GM12878 (cell line): ENCODE measurements at regions not wholly inside any gene's neighbourhood (a gene's known extent, or its start where the extent isn't known, plus 50 kb on each side); places are given as distances from the start of the nearest gene placed in this dataset.
"Not testable (repeated sequence)": the region's sequence is repeated elsewhere in the genome, so short reads cannot be mapped to it uniquely, and the experiment has no call there.

Experiments used
- ATAC-seq: fragments of 200-7000 bp; cut with Tn5 transposase; 3 replicates; pipeline ENCODE4 v1.9.1; 2020; ENCODE audit warnings: mild to moderate bottlenecking, moderate library complexity
- BruUV-seq: library from RNA; stranded (reverse); fragments of 400-500 nt; replicated peaks from 2 replicates; lab custom pipeline; 2021; lab: Mats Ljungman, UMichigan
- CTCF ChIA-PET: fragments of 300-600 bp; sonication (Branson Sonifier 250); formaldehyde crosslinking; extraction: SDS; loops from one replicate; lab custom pipeline; 2021; ENCODE audit warnings: inconsistent platforms; lab: Yijun Ruan, JAX
- POLR2A ChIA-PET: fragments of 350-600 bp; formaldehyde crosslinking; extraction: SDS; loops from one replicate; lab custom pipeline; 2021; ENCODE audit warnings: inconsistent platforms; lab: Charles Lee
- RAD21 ChIA-PET: fragments of 300-600 bp; sonication (Branson Sonifier 250); formaldehyde crosslinking; loops from one replicate; lab custom pipeline; 2023; ENCODE audit warnings: antibody characterized with exemption; ENCODE audit not compliant: unreplicated experiment; lab: Charles Lee
- SMC1A ChIA-PET: fragments of 300-600 bp; sonication (Branson Sonifier 250); formaldehyde crosslinking; loops from one replicate; lab custom pipeline; 2023; ENCODE audit not compliant: unreplicated experiment, uncharacterized antibody; lab: Charles Lee
- DNase-seq: peaks from one replicate; pipeline ENCODE4 v3.0.0-alpha.2; 2011; ENCODE audit warnings: low read depth, low spot score
- FAIRE-seq: peaks from 3 replicates; lab custom pipeline; 2011; peaks lifted over from hg19 to GRCh38; lab: Jason Lieb, UNC
- H2AFZ ChIP-seq: 2 replicates; pipeline ENCODE4 v1.6.0; 2011; ENCODE audit warnings: low read depth, low read length, control low read depth; ENCODE audit not compliant: control insufficient read depth
- H3K27ac ChIP-seq: 2 replicates; pipeline ENCODE4 v1.5.1; 2011; ENCODE audit warnings: control low read depth; ENCODE audit not compliant: control insufficient read depth, insufficient read depth
- H3K27me3 ChIP-seq, 2 experiments: replicated peaks in 1 of 2; 2 replicates each; pipeline versions ENCODE4 v1.6.0 to v1.6.1; 2011; ENCODE audit warnings: low read length in 1 of 2; ENCODE audit not compliant: control insufficient read depth in 2 of 2, insufficient read depth in 2 of 2
- H3K36me3 ChIP-seq, 2 experiments: 2 replicates each; pipeline ENCODE4 v1.5.1; 2011; ENCODE audit warnings: low read length in 1 of 2; ENCODE audit not compliant: control insufficient read depth in 2 of 2, insufficient read depth in 2 of 2
- H3K4me1 ChIP-seq: 2 replicates; pipeline ENCODE4 v1.6.1; 2011; ENCODE audit warnings: mild to moderate bottlenecking, low read length, moderate library complexity, mixed read lengths; ENCODE audit not compliant: control insufficient read depth, insufficient read depth
- H3K4me2 ChIP-seq: 2 replicates; pipeline ENCODE4 v1.6.0; 2011; ENCODE audit warnings: control low read depth; ENCODE audit not compliant: control insufficient read depth, insufficient read depth
- H3K4me3 ChIP-seq: fragments of 200-600 bp; sonication (generic); 2 replicates; pipeline ENCODE4 v1.5.1; 2016
- H3K79me2 ChIP-seq: 2 replicates; pipeline ENCODE4 v1.6.0; 2011; ENCODE audit warnings: low read length; ENCODE audit not compliant: control insufficient read depth, insufficient read depth
- H3K9ac ChIP-seq: 2 replicates; pipeline ENCODE4 v1.8.0; 2011; ENCODE audit warnings: low read length, control low read depth, mixed read lengths; ENCODE audit not compliant: control insufficient read depth, insufficient read depth
- H3K9me3 ChIP-seq: replicated peaks from 3 replicates; pipeline ENCODE4 v1.5.1; 2011; ENCODE audit warnings: mild to moderate bottlenecking, low read length; ENCODE audit not compliant: control insufficient read depth, insufficient read depth
- H4K20me1 ChIP-seq: 2 replicates; pipeline ENCODE4 v1.6.0; 2011; ENCODE audit not compliant: control insufficient read depth, insufficient read depth
- BCLAF1 ChIP-seq: fragments of 450-650 bp; IDR thresholded peaks from 2 replicates; pipeline ENCODE4 v1.6.1; 2017; ENCODE audit warnings: antibody characterized with exemption, mild to moderate bottlenecking, moderate library complexity
- BHLHE40 ChIP-seq, 2 experiments: fragments of 450-650 bp in 1 of 2; IDR thresholded peaks; 2 replicates each; pipeline ENCODE4 v1.6.1; 2011 to 2017; ENCODE audit warnings: low read depth in 2 of 2, borderline replicate concordance in 1 of 2, improper control_type of control experiment in 1 of 2, low read length in 1 of 2, mild to moderate bottlenecking in 1 of 2
- BMI1 ChIP-seq: fragments of 450-650 bp; IDR thresholded peaks from 2 replicates; pipeline ENCODE4 v1.6.1; 2016; ENCODE audit warnings: mild to moderate bottlenecking, moderate library complexity, borderline replicate concordance
- CBFB ChIP-seq: IDR thresholded peaks from 2 replicates; pipeline ENCODE4 v1.6.1; 2016; ENCODE audit warnings: antibody characterized with exemption, low read depth
- KAT2A ChIP-seq: conservative IDR thresholded peaks from 2 replicates; pipeline ENCODE4 v1.6.1; 2011; ENCODE audit warnings: low read depth, low read length; ENCODE audit not compliant: control insufficient read depth
- MLLT1 ChIP-seq: fragments of 450-650 bp; IDR thresholded peaks from 2 replicates; pipeline ENCODE4 v1.6.1; 2016; ENCODE audit warnings: mild to moderate bottlenecking
- MYB ChIP-seq: fragments of 150-350 bp; IDR thresholded peaks from 2 replicates; pipeline ENCODE4 v1.6.1; 2014; ENCODE audit warnings: mild to moderate bottlenecking, low read depth, low read length, borderline replicate concordance
- NBN ChIP-seq: fragments of 450-650 bp; IDR thresholded peaks from 2 replicates; pipeline ENCODE4 v1.6.1; 2016
- PAX5 ChIP-seq: IDR thresholded peaks from 2 replicates; pipeline ENCODE4 v1.6.1; 2011; ENCODE audit warnings: low read depth, low read length, borderline replicate concordance
- PML ChIP-seq: IDR thresholded peaks from 2 replicates; pipeline ENCODE4 v1.6.1; 2012; ENCODE audit warnings: low read length, inconsistent platforms
- POLR2AphosphoS2 ChIP-seq: IDR thresholded peaks from 2 replicates; pipeline ENCODE4 v1.6.1; 2011; ENCODE audit warnings: low read depth, mild to moderate bottlenecking, low read length, improper control_type of control experiment, moderate library complexity
- SUPT20H ChIP-seq: IDR thresholded peaks from 2 replicates; pipeline ENCODE4 v1.6.1; 2011; ENCODE audit warnings: low read depth, mild to moderate bottlenecking, low read length, moderate library complexity, borderline replicate concordance; ENCODE audit not compliant: control insufficient read depth
- TBL1XR1 ChIP-seq: IDR thresholded peaks from 2 replicates; pipeline ENCODE4 v1.6.1; 2012; ENCODE audit warnings: low read depth, low read length, improper control_type of control experiment
- ZNF24 ChIP-seq: fragments of 450-650 bp; IDR thresholded peaks from 2 replicates; pipeline ENCODE4 v1.6.1; 2017; ENCODE audit warnings: antibody characterized with exemption, mild to moderate bottlenecking
- ZNF274 ChIP-seq: IDR thresholded peaks from one replicate; pipeline ENCODE4 v1.8.0; 2011; ENCODE audit not compliant: insufficient read length, insufficient read depth
- ZNF622 ChIP-seq: fragments of 450-650 bp; IDR thresholded peaks from 2 replicates; pipeline ENCODE4 v1.6.1; 2017; ENCODE audit warnings: mild to moderate bottlenecking, inconsistent platforms
- WGBS: methylation state at CpG from one replicate; pipeline ENCODE4 v1.1.6; 2016; ENCODE audit warnings: low lambda C conversion rate; ENCODE audit not compliant: insufficient replicate concordance, insufficient coverage; ENCODE audit errors: missing lambda C conversion rate; 5-methylcytosine and 5-hydroxymethylcytosine counted together
- in situ Hi-C: fragments of 300-500 bp; cut with MboI; formaldehyde crosslinking; loops from 9 replicates; pipeline ENCODE4 v1.14.3; 2018; ENCODE audit warnings: mixed read lengths
- intact Hi-C: fragments of 100-400 bp; cut with micrococcal nuclease; formaldehyde crosslinking; loops from one replicate; pipeline ENCODE4 v1.14.2; 2022; ENCODE audit not compliant: unreplicated experiment

GRCh38 chr4:72875138-72875537 lies 194.4 kb downstream of the COX18 start (continued):
- TF ChIP-seq POLR2AphosphoS2 (no peak), ZNF274 (no peak), BCLAF1 (no peak)
- TF ChIP-seq, all 136 proteins: peak for 0

- SMC1A ChIA-PET: no interaction called here
- no peak overlapping the region for H2AFZ ChIP-seq
- TF ChIP-seq NBN (no peak), TBL1XR1 (no peak), PML (no peak), PAX5 (no peak), BHLHE40 (IDR thresholded peaks at IDR 0.05; ENCODE audit: borderline replicate concordance in 1 of 2, low read depth in 2 of 2, low read length in 1 of 2) (no peak), MYB (no peak), KAT2A (no peak), ZNF24 (no peak), MLLT1 (no peak), ZNF622 (no peak), BMI1 (no peak), SUPT20H (no peak), ZNF274 (no peak), CBFB (no peak)
- RAD21 ChIA-PET: no interaction called here
- no peaks in the 10 kb centered on the region for H3K79me2 ChIP-seq
- no peaks in the 10 kb centered on the region for H3K36me3 ChIP-seq
- intact Hi-C loops: no loop called here
- H3K4me1 ChIP-seq: no peaks in the 10 kb centered on the region
- no peaks in the 10 kb centered on the region for H3K9me3 ChIP-seq
- POLR2A ChIA-PET: no interaction called here
- H3K9ac ChIP-seq: no peak overlapping the region
- no TSS peak for BruUV-seq
- no peak for ATAC-seq
- H3K4me2 ChIP-seq: no peak overlapping the region
- FAIRE-seq: no peak
- in situ Hi-C loops: no loop called here
- CTCF ChIA-PET: no interaction called here
- no peak overlapping the region for H3K4me3 ChIP-seq
- no peaks in the 10 kb centered on the region for H4K20me1 ChIP-seq
- no peaks in the 10 kb centered on the region for H3K27me3 ChIP-seq
- H3K27ac ChIP-seq: no peak overlapping the region
- DNase-seq: no peak
These were observed 204.6 kb downstream of the COX18 start for GRCh38 chr4:72864898-72865297.

GRCh38 chr4:72864277-72864676 lies 205.2 kb downstream of the COX18 start:
- intact Hi-C loops, DNase-seq, H2AFZ ChIP-seq, H3K9me3 ChIP-seq, SMC1A ChIA-PET, POLR2A ChIA-PET, FAIRE-seq, H3K4me1 ChIP-seq, in situ Hi-C loops, H3K27me3 ChIP-seq, H3K4me2 ChIP-seq, BruUV-seq, H3K9ac ChIP-seq, RAD21 ChIA-PET, H3K4me3 ChIP-seq, H4K20me1 ChIP-seq, H3K79me2 ChIP-seq, CTCF ChIA-PET, H3K27ac ChIP-seq, ATAC-seq, H3K36me3 ChIP-seq: not testable (repeated sequence)
- WGBS: 0% methylated on average over 1 of the region's 1 CpG
